Activated T-helper 17 cell treated with anti-CD3 and anti-CD28 coated beads, Interleukin-2, amount 50 U/mL, for 72 hours (primary cell): ENCODE measurements at regions not wholly inside any gene's neighbourhood (a gene's known extent, or its start where the extent isn't known, plus 50 kb on each side); places are given as distances from the start of the nearest gene placed in this dataset.

Source experiments
- ATAC-seq: fragments of 150-1000 bp; cut with Tn5 transposase; replicated peaks from 2 replicates; pipeline ENCODE4 v1.10.0; 2021; ENCODE audit warnings: mild to moderate bottlenecking, moderate library complexity
- H3K27ac Mint-ChIP-seq: one replicate; pipeline ENCODE4 v1.8.0; 2022; ENCODE audit warnings: mixed read lengths
- H3K27me3 Mint-ChIP-seq: one replicate; pipeline ENCODE4 v1.8.0; 2022; ENCODE audit warnings: mixed read lengths
- H3K36me3 Mint-ChIP-seq: one replicate; pipeline ENCODE4 v1.8.0; 2022; ENCODE audit warnings: low read depth, mild to moderate bottlenecking, mixed read lengths
- H3K4me1 Mint-ChIP-seq: one replicate; pipeline ENCODE4 v1.8.0; 2022; ENCODE audit warnings: mixed read lengths
- H3K4me3 Mint-ChIP-seq: one replicate; pipeline ENCODE4 v1.8.0; 2022; ENCODE audit warnings: mild to moderate bottlenecking, mixed read lengths
- H3K9me3 Mint-ChIP-seq: one replicate; pipeline ENCODE4 v1.8.0; 2022; ENCODE audit warnings: mixed read lengths

GRCh38 chr13:61180234-61180633 lies 235.4 kb downstream of the PCDH20 start:
- H3K4me3 Mint-ChIP-seq = no peak overlapping the region
- no peaks in the 10 kb centered on the region for H3K36me3 Mint-ChIP-seq
- no peak overlapping the region for H3K27ac Mint-ChIP-seq
- no peaks in the 10 kb centered on the region for H3K4me1 Mint-ChIP-seq
- no peak for ATAC-seq
- no peaks in the 10 kb centered on the region for H3K9me3 Mint-ChIP-seq
- H3K27me3 Mint-ChIP-seq = no peaks in the 10 kb centered on the region

- no peak for ATAC-seq
- Mint-ChIP-seq H3K27me3 (no peaks in the 10 kb centered on the region), H3K4me1 (no peaks in the 10 kb centered on the region), H3K27ac (no peak overlapping the region), H3K9me3 (no peaks in the 10 kb centered on the region), H3K36me3 (no peaks in the 10 kb centered on the region), H3K4me3 (no peak overlapping the region)
Observed at GRCh38 chr13:61179741-61180140, 235.9 kb downstream of the PCDH20 start.

GRCh38 chr13:61170856-61171255 lies 244.8 kb downstream of the PCDH20 start:
- no peaks in the 10 kb centered on the region for H3K36me3 Mint-ChIP-seq

GRCh38 chr13:61162636-61163035 lies 253.0 kb downstream of the PCDH20 start:
- Mint-ChIP-seq H3K4me3 (no peak overlapping the region), H3K27me3 (no peaks in the 10 kb centered on the region), H3K36me3 (no peaks in the 10 kb centered on the region), H3K9me3 (peaks cover 10% of the 10 kb centered on the region), H3K4me1 (no peaks in the 10 kb centered on the region), H3K27ac (no peak overlapping the region)
- no peak for ATAC-seq

More at GRCh38 chr13:61170856-61171255, 244.8 kb downstream of the PCDH20 start:
- H3K9me3 Mint-ChIP-seq = peaks cover 4% of the 10 kb centered on the region
- no peaks in the 10 kb centered on the region for H3K27me3 Mint-ChIP-seq
- H3K27ac Mint-ChIP-seq = no peak overlapping the region
- no peak for ATAC-seq
- H3K4me1 Mint-ChIP-seq = no peaks in the 10 kb centered on the region
- H3K4me3 Mint-ChIP-seq = no peak overlapping the region

GRCh38 chr13:61162106-61162505 lies 253.5 kb downstream of the PCDH20 start:
- no peaks in the 10 kb centered on the region for H3K36me3 Mint-ChIP-seq
- H3K4me3 Mint-ChIP-seq = no peak overlapping the region
- H3K27ac Mint-ChIP-seq = no peak overlapping the region
- H3K9me3 Mint-ChIP-seq = peaks cover 10% of the 10 kb centered on the region
- no peaks in the 10 kb centered on the region for H3K4me1 Mint-ChIP-seq
- ATAC-seq = no peak
- no peaks in the 10 kb centered on the region for H3K27me3 Mint-ChIP-seq

GRCh38 chr13:61156753-61157152 lies 258.9 kb downstream of the PCDH20 start:
- H3K9me3 Mint-ChIP-seq = peaks cover 5% of the 10 kb centered on the region
- H3K4me1 Mint-ChIP-seq = no peaks in the 10 kb centered on the region
- no peaks in the 10 kb centered on the region for H3K36me3 Mint-ChIP-seq

GRCh38 chr13:61151062-61151461 lies 264.6 kb downstream of the PCDH20 start:
- Mint-ChIP-seq H3K4me3 (no peak overlapping the region), H3K36me3 (no peaks in the 10 kb centered on the region), H3K27me3 (no peaks in the 10 kb centered on the region), H3K4me1 (no peaks in the 10 kb centered on the region), H3K9me3 (peaks cover 5% of the 10 kb centered on the region), H3K27ac (no peak overlapping the region)
- no peak for ATAC-seq

More at GRCh38 chr13:61156753-61157152, 258.9 kb downstream of the PCDH20 start:
- Mint-ChIP-seq H3K4me3 (no peak overlapping the region), H3K27me3 (no peaks in the 10 kb centered on the region), H3K27ac (no peak overlapping the region)
- ATAC-seq = no peak

- Mint-ChIP-seq H3K36me3 (no peaks in the 10 kb centered on the region), H3K4me3 (no peak overlapping the region), H3K27ac (no peak overlapping the region), H3K9me3 (peaks cover 5% of the 10 kb centered on the region), H3K4me1 (no peaks in the 10 kb centered on the region), H3K27me3 (no peaks in the 10 kb centered on the region)
- ATAC-seq = no peak
Observed at GRCh38 chr13:61149331-61149730, 266.3 kb downstream of the PCDH20 start.

GRCh38 chr13:61148691-61149315 lies 266.8 kb downstream of the PCDH20 start:
- Mint-ChIP-seq H3K36me3 (no peaks in the 10 kb centered on the region), H3K4me1 (no peaks in the 10 kb centered on the region), H3K27me3 (no peaks in the 10 kb centered on the region), H3K27ac (no peak overlapping the region), H3K4me3 (no peak overlapping the region), H3K9me3 (peaks cover 5% of the 10 kb centered on the region)
- no peak for ATAC-seq

GRCh38 chr13:61148211-61148610 lies 267.4 kb downstream of the PCDH20 start:
- H3K4me3 Mint-ChIP-seq = no peak overlapping the region
- H3K27me3 Mint-ChIP-seq = no peaks in the 10 kb centered on the region
- ATAC-seq = no peak
- H3K27ac Mint-ChIP-seq = no peak overlapping the region
- H3K36me3 Mint-ChIP-seq = no peaks in the 10 kb centered on the region
- H3K9me3 Mint-ChIP-seq = peaks cover 7% of the 10 kb centered on the region
- no peaks in the 10 kb centered on the region for H3K4me1 Mint-ChIP-seq

- Mint-ChIP-seq H3K4me1 (no peaks in the 10 kb centered on the region), H3K27me3 (no peaks in the 10 kb centered on the region), H3K36me3 (no peaks in the 10 kb centered on the region), H3K4me3 (no peak overlapping the region), H3K27ac (no peak overlapping the region), H3K9me3 (peaks cover 12% of the 10 kb centered on the region)
- ATAC-seq = no peak
Observed at GRCh38 chr13:61146571-61146970, 269.1 kb downstream of the PCDH20 start.

GRCh38 chr13:61146158-61146557 lies 269.5 kb downstream of the PCDH20 start:
- Mint-ChIP-seq H3K27ac (no peak overlapping the region), H3K4me3 (no peak overlapping the region), H3K27me3 (no peaks in the 10 kb centered on the region), H3K9me3 (peaks cover 13% of the 10 kb centered on the region), H3K4me1 (no peaks in the 10 kb centered on the region), H3K36me3 (no peaks in the 10 kb centered on the region)
- ATAC-seq = no peak

- Mint-ChIP-seq H3K27me3 (no peaks in the 10 kb centered on the region), H3K9me3 (peaks cover 13% of the 10 kb centered on the region), H3K36me3 (no peaks in the 10 kb centered on the region), H3K27ac (no peak overlapping the region), H3K4me1 (no peaks in the 10 kb centered on the region), H3K4me3 (no peak overlapping the region)
- no peak for ATAC-seq
Observed at GRCh38 chr13:61144834-61145593, 270.6 kb downstream of the PCDH20 start.

- H3K9me3 Mint-ChIP-seq = peaks cover 13% of the 10 kb centered on the region
- H3K27ac Mint-ChIP-seq = no peak overlapping the region
Observed at GRCh38 chr13:61144301-61144700, 271.3 kb downstream of the PCDH20 start.

GRCh38 chr13:61142506-61142905 lies 273.1 kb downstream of the PCDH20 start:
- no peaks in the 10 kb centered on the region for H3K4me1 Mint-ChIP-seq
- peaks cover 13% of the 10 kb centered on the region for H3K9me3 Mint-ChIP-seq
- ATAC-seq = no peak
- no peak overlapping the region for H3K27ac Mint-ChIP-seq
- H3K4me3 Mint-ChIP-seq = no peak overlapping the region
- H3K36me3 Mint-ChIP-seq = no peaks in the 10 kb centered on the region
- H3K27me3 Mint-ChIP-seq = no peaks in the 10 kb centered on the region

More at GRCh38 chr13:61144301-61144700, 271.3 kb downstream of the PCDH20 start:
- no peaks in the 10 kb centered on the region for H3K27me3 Mint-ChIP-seq
- no peaks in the 10 kb centered on the region for H3K4me1 Mint-ChIP-seq
- ATAC-seq = no peak
- no peaks in the 10 kb centered on the region for H3K36me3 Mint-ChIP-seq
- no peak overlapping the region for H3K4me3 Mint-ChIP-seq
